ENCODE measurements at regions not wholly inside any gene's neighbourhood (a gene's known extent, or its start where the extent isn't known, plus 50 kb on each side); places are given as distances from the start of the nearest gene placed in this dataset.

DNA sequence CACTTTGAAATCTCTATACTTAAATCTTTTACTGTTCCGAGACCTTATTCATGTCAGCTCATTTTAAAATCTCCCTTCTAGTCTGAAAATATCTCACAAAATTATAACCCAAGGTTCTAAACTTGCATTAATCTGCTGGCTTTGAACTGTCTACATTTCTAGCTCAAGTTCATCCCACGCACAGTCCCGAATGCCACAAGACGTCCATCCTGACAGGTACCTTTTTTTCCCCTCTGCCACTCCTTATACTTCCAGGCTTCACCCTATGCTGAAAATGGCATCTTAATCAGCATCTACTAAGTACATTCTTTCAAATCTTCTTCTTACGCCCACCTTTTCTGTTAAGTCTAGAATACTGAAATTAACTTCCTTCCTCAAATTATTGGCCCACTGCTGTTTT lies 259.2 kb upstream of the GALNTL6 start:
- Histone ChIP-seq H3K4me1 (ENCODE audit: insufficient read depth, insufficient read length) (no peaks in the 10 kb centered on the region), H3K9me3 (ENCODE audit: insufficient read depth, low read length) (no peaks in the 10 kb centered on the region), H3K36me3 (ENCODE audit: insufficient read depth, insufficient read length, low read length) (no peaks in the 10 kb centered on the region), H3K27me3 (ENCODE audit: insufficient read depth, insufficient read length) (no peaks in the 10 kb centered on the region), H3K9ac (ENCODE audit: insufficient read length, low read depth) (no peak overlapping the region), H3K4me3 (ENCODE audit: insufficient read length, low read depth) (no peak overlapping the region)
- no peak for TF ChIP-seq ZNF274 (IDR thresholded peaks at IDR 0.05; ENCODE audit: low read depth, low read length)
- no peak for TF ChIP-seq SUZ12 (IDR thresholded peaks at IDR 0.05; ENCODE audit: extremely low read depth, insufficient read depth, insufficient read length)
- no peak for TF ChIP-seq YY1 (IDR thresholded peaks at IDR 0.05; ENCODE audit: insufficient read depth, insufficient read length)
- no peak for DNase-seq (ENCODE audit: low read depth, low spot score)

DNA sequence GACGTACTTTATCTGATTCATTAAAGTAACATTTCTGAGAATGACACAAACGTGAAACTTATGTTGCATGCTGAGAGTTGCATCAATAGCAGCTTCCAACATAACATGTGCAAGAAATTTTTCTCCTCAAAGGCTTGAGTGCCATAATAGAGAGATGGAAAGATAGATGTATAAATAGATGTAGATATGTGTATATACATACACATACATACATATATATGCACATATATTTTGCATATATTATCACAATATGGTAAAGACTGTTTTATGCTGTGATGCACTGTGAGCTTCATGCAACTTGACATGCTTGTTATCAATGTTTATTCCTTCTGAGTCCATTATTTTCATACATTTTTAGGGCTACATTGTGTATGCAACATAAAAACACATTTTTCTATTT lies 270.6 kb upstream of the GALNTL6 start:
- TF ChIP-seq YY1 (IDR thresholded peaks at IDR 0.05; ENCODE audit: insufficient read depth, insufficient read length) (no peak), SUZ12 (IDR thresholded peaks at IDR 0.05; ENCODE audit: extremely low read depth, insufficient read depth, insufficient read length) (no peak), ZNF274 (IDR thresholded peaks at IDR 0.05; ENCODE audit: low read depth, low read length) (no peak)
- no peaks in the 10 kb centered on the region for H3K27me3 ChIP-seq (ENCODE audit: insufficient read depth, insufficient read length)
- no peaks in the 10 kb centered on the region for H3K9me3 ChIP-seq (ENCODE audit: insufficient read depth, low read length)
- H3K36me3 ChIP-seq (ENCODE audit: insufficient read depth, insufficient read length, low read length): no peaks in the 10 kb centered on the region
- no peak for DNase-seq (ENCODE audit: low read depth, low spot score)
- H3K4me3 ChIP-seq (ENCODE audit: insufficient read length, low read depth): no peak overlapping the region
- no peak overlapping the region for H3K9ac ChIP-seq (ENCODE audit: insufficient read length, low read depth)
- H3K4me1 ChIP-seq (ENCODE audit: insufficient read depth, insufficient read length): no peaks in the 10 kb centered on the region

DNA sequence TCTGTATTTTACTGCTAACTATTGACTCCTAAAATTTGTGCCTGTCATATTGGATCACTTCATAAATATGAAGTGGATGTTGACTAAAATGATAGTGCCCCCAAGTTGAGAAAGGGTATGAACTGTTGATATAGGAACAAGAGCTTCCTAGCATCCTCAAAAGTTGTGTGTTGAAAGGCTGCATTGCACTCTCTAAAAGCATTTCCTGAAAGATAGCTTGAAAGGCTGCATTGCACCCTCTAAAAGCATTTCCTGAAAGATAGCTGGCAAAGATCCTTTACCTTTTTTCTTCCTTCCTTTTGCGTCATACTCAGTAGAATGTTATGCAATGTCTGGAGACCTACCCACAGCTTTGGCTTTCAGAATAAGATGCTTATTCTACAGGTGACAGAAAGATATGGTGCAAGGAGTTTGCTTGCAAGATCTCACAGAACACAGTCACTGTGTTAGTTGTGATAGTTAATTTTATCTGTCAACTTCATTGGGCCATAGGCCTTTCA lies 274.6 kb upstream of the GALNTL6 start:
- no peak overlapping the region for H3K9ac ChIP-seq (ENCODE audit: insufficient read length, low read depth)
- no peak for DNase-seq (ENCODE audit: low read depth, low spot score)
- H3K4me3 ChIP-seq (ENCODE audit: insufficient read length, low read depth): no peak overlapping the region
- H3K27me3 ChIP-seq (ENCODE audit: insufficient read depth, insufficient read length): no peaks in the 10 kb centered on the region
- no peaks in the 10 kb centered on the region for H3K4me1 ChIP-seq (ENCODE audit: insufficient read depth, insufficient read length)
- TF ChIP-seq SUZ12 (IDR thresholded peaks at IDR 0.05; ENCODE audit: extremely low read depth, insufficient read depth, insufficient read length) (no peak), ZNF274 (IDR thresholded peaks at IDR 0.05; ENCODE audit: low read depth, low read length) (no peak), YY1 (IDR thresholded peaks at IDR 0.05; ENCODE audit: insufficient read depth, insufficient read length) (no peak)
- H3K9me3 ChIP-seq (ENCODE audit: insufficient read depth, low read length): no peaks in the 10 kb centered on the region
- no peaks in the 10 kb centered on the region for H3K36me3 ChIP-seq (ENCODE audit: insufficient read depth, insufficient read length, low read length)

DNA sequence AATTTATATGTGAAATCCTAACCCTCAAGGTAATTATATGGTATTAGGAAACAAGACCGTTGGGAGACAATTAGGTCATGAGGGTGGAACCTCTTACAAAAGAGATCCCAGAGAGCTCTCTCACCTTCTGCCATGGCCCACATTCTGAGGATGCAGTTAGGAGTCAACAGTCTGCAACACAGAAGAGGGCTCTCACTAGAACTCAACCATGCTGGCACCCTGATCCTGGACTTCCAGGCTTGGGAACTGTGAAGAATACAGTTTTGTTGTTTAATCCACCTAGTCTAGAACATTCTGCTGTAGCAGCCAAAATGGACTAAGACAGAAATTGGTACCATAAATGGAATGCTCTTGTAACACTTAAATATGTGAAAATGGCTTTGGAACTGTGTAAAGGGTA lies 278.8 kb upstream of the GALNTL6 start:
- H3K9ac ChIP-seq (ENCODE audit: insufficient read length, low read depth): no peak overlapping the region
- no peaks in the 10 kb centered on the region for H3K9me3 ChIP-seq (ENCODE audit: insufficient read depth, low read length)
- H3K36me3 ChIP-seq (ENCODE audit: insufficient read depth, insufficient read length, low read length): no peaks in the 10 kb centered on the region
- no peaks in the 10 kb centered on the region for H3K27me3 ChIP-seq (ENCODE audit: insufficient read depth, insufficient read length)
- no peak for DNase-seq (ENCODE audit: low read depth, low spot score)
- no peak for TF ChIP-seq SUZ12 (IDR thresholded peaks at IDR 0.05; ENCODE audit: extremely low read depth, insufficient read depth, insufficient read length)
- no peak for TF ChIP-seq YY1 (IDR thresholded peaks at IDR 0.05; ENCODE audit: insufficient read depth, insufficient read length)
- TF ChIP-seq ZNF274 (IDR thresholded peaks at IDR 0.05; ENCODE audit: low read depth, low read length): no peak
- no peak overlapping the region for H3K4me3 ChIP-seq (ENCODE audit: insufficient read length, low read depth)
- H3K4me1 ChIP-seq (ENCODE audit: insufficient read depth, insufficient read length): no peaks in the 10 kb centered on the region

DNA sequence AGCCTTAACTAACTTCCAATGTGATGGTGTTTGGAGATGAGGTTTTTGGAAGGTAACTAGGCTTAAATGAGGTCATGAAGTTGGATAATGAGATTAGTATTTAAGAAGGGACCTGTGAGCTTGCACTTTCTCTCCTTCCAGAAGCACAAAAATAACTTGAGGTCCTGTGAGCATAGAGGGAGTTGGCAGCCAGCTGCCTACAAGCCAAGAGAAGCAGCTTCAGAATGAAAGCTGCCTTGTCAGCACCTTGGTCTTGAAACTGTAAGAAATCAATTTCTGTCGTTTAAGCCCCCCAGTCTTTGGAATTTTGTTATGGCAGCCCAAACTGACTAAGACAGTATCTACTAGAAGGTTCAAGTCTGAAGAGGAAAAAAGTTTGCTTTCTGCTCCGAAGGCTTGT lies 280.2 kb upstream of the GALNTL6 start:
- Histone ChIP-seq H3K4me3 (ENCODE audit: insufficient read length, low read depth) (no peak overlapping the region), H3K27me3 (ENCODE audit: insufficient read depth, insufficient read length) (no peaks in the 10 kb centered on the region), H3K9ac (ENCODE audit: insufficient read length, low read depth) (no peak overlapping the region), H3K36me3 (ENCODE audit: insufficient read depth, insufficient read length, low read length) (no peaks in the 10 kb centered on the region), H3K4me1 (ENCODE audit: insufficient read depth, insufficient read length) (no peaks in the 10 kb centered on the region), H3K9me3 (ENCODE audit: insufficient read depth, low read length) (no peaks in the 10 kb centered on the region)
- TF ChIP-seq ZNF274 (IDR thresholded peaks at IDR 0.05; ENCODE audit: low read depth, low read length) (no peak), YY1 (IDR thresholded peaks at IDR 0.05; ENCODE audit: insufficient read depth, insufficient read length) (no peak), SUZ12 (IDR thresholded peaks at IDR 0.05; ENCODE audit: extremely low read depth, insufficient read depth, insufficient read length) (no peak)
- no peak for DNase-seq (ENCODE audit: low read depth, low spot score)

DNA sequence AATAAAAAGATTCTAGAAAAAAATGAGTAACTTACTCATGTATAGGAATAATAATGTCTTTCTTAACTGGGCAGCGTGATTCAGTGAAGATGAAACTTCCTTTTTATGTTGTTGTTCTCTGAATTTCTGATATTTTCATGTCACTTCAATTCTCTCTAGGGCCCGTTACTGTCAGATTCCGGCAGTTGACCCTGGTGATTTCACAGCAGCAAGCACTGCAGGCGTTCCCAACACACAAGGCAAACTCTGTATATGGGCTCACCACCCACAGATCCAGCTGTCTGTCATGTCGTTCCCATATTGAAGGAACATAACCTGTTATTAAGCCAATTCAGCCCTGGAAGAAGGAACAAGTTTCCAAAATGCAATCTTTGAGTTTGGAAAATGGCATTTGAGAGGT lies 288.3 kb upstream of the GALNTL6 start:
- Histone ChIP-seq H3K4me3 (ENCODE audit: insufficient read length, low read depth) (no peak overlapping the region), H3K4me1 (ENCODE audit: insufficient read depth, insufficient read length) (no peaks in the 10 kb centered on the region), H3K9me3 (ENCODE audit: insufficient read depth, low read length) (no peaks in the 10 kb centered on the region), H3K9ac (ENCODE audit: insufficient read length, low read depth) (no peak overlapping the region), H3K27me3 (ENCODE audit: insufficient read depth, insufficient read length) (no peaks in the 10 kb centered on the region), H3K36me3 (ENCODE audit: insufficient read depth, insufficient read length, low read length) (no peaks in the 10 kb centered on the region)
- TF ChIP-seq ZNF274 (IDR thresholded peaks at IDR 0.05; ENCODE audit: low read depth, low read length): no peak
- no peak for TF ChIP-seq SUZ12 (IDR thresholded peaks at IDR 0.05; ENCODE audit: extremely low read depth, insufficient read depth, insufficient read length)
- no peak for TF ChIP-seq YY1 (IDR thresholded peaks at IDR 0.05; ENCODE audit: insufficient read depth, insufficient read length)
- DNase-seq (ENCODE audit: low read depth, low spot score): no peak

DNA sequence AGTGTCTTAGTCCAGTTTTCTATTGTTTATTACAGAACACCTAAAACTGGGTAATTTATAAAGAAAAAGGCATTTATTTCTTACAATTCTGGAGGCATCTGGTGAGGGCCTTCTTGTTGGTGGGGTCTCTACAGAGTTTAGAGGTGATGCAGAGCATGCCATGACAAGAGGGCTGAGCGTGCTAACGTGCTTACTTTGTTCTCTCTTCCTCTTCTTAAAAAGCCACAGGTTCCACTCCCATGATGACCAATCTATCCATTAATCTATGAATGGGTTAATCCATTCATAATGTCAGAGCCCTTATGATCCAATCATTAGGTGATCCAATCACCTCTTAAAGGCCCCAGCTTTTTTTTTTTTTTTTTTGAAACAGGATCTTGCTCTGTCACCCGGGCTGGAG lies 291.5 kb upstream of the GALNTL6 start:
- H3K27me3 ChIP-seq (ENCODE audit: insufficient read depth, insufficient read length): no peaks in the 10 kb centered on the region
- no peaks in the 10 kb centered on the region for H3K36me3 ChIP-seq (ENCODE audit: insufficient read depth, insufficient read length, low read length)
- no peaks in the 10 kb centered on the region for H3K9me3 ChIP-seq (ENCODE audit: insufficient read depth, low read length)
- no peak overlapping the region for H3K4me3 ChIP-seq (ENCODE audit: insufficient read length, low read depth)
- no peaks in the 10 kb centered on the region for H3K4me1 ChIP-seq (ENCODE audit: insufficient read depth, insufficient read length)
- H3K9ac ChIP-seq (ENCODE audit: insufficient read length, low read depth): no peak overlapping the region
- TF ChIP-seq YY1 (IDR thresholded peaks at IDR 0.05; ENCODE audit: insufficient read depth, insufficient read length): no peak
- no peak for DNase-seq (ENCODE audit: low read depth, low spot score)

DNA sequence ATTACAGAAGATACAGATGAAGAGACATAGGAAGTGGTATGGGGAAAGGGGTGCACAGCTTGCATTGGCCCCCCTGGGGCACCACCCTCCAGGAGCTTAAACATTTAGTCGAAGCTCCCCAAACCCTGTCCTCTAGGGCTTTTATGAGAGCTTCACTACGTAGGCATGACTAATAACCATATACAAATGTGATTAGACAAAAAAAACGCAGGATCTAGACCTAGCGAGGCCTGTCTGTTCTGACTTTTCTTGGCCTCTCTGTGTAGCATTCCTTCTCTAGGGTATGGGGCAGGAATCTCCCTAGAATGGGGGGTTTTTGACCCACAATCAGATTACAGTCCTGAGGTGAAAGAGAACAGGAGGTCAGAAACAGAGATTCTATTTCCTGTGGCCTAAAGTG lies 293.7 kb upstream of the GALNTL6 start:
- no peaks in the 10 kb centered on the region for H3K27me3 ChIP-seq (ENCODE audit: insufficient read depth, insufficient read length)
- H3K4me3 ChIP-seq (ENCODE audit: insufficient read length, low read depth): no peak overlapping the region
- TF ChIP-seq YY1 (IDR thresholded peaks at IDR 0.05; ENCODE audit: insufficient read depth, insufficient read length) (no peak), SUZ12 (IDR thresholded peaks at IDR 0.05; ENCODE audit: extremely low read depth, insufficient read depth, insufficient read length) (no peak), ZNF274 (IDR thresholded peaks at IDR 0.05; ENCODE audit: low read depth, low read length) (no peak)
- H3K9ac ChIP-seq (ENCODE audit: insufficient read length, low read depth): no peak overlapping the region
- no peaks in the 10 kb centered on the region for H3K4me1 ChIP-seq (ENCODE audit: insufficient read depth, insufficient read length)
- no peak for DNase-seq (ENCODE audit: low read depth, low spot score)
- H3K36me3 ChIP-seq (ENCODE audit: insufficient read depth, insufficient read length, low read length): no peaks in the 10 kb centered on the region
- H3K9me3 ChIP-seq (ENCODE audit: insufficient read depth, low read length): no peaks in the 10 kb centered on the region

All from NT2/D1 (cell line).